GF-D8 (cell line): ENCODE measurements at regions not wholly inside any gene's neighbourhood (a gene's known extent, or its start where the extent isn't known, plus 50 kb on each side); places are given as distances from the start of the nearest gene placed in this dataset.

Source experiments
- DNase-seq: peaks from one replicate; lab custom pipeline; 2025; lab: John Stamatoyannopoulos, UW

DNA sequence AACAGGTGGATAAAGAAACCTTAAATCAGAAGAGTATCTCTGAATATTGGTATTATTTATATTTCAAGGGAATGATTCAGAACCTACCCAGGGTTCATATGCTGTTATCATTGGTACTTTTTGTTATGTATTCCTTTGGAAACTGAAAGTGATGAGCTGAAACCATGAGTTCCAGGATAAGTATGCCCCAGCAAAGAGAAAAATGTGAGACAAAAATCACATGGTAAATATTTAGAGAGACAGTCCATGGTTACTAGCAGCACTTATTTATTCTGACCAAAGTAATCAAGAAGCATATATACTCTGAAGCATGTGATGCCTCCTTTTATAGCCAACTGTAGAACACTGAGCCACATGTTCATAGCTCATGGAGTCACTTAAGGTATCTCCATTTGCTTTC is 277.7 kb downstream of the ARAP2 start:
- no peak for DNase-seq

DNA sequence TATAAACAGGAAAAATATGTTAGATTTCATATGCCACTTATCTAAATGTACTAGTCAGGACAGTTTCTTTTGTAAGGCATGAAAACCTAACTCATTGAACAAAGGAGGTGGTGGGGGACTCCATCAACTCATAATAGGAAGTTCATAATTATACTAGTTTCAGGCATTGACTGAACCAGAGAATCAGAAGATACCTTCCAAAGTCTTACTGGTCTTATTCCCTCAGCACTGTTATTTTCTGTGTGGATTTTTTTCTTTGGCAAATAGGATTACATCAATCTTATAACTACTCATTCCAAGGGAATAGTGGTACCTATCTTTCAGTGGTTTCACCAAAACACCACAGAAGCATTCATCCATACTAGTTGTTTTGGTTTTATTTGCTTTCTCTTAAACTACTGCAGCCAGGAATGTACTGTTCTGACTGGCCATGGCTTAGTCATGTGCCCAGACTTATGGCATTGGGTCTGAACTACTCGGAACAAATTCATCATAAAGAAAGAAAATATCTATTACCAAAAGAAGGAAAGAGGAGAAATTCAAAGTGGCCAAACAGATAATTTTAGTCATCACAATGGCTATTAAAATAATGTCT is 273.9 kb downstream of the ARAP2 start:
- no peak for DNase-seq

DNA sequence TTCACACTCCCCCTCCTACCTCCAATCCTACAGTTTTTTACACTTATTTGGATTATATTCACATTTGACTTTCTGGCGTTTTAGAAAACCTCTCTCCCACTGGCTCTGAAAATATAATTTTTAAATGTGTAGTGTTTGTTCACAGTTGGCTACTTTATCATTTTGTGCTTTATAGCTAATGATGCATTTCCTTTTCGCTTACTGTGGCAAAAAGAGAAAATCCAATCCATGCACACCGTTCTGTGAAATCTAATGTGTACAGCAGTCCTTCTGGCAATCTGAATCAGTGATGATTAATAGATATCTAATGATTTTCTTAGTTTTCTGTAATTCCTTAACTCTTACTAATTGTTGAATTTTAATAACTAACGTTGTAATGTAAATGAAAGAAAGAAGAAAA is 271.5 kb downstream of the ARAP2 start:
- DNase-seq: no peak

- no peak for DNase-seq
These were observed 268.5 kb downstream of the ARAP2 start for GRCh38 chr4:35975617-35976355.

GRCh38 chr4:35978551-35978950 is 265.8 kb downstream of the ARAP2 start:
- no peak for DNase-seq

DNA sequence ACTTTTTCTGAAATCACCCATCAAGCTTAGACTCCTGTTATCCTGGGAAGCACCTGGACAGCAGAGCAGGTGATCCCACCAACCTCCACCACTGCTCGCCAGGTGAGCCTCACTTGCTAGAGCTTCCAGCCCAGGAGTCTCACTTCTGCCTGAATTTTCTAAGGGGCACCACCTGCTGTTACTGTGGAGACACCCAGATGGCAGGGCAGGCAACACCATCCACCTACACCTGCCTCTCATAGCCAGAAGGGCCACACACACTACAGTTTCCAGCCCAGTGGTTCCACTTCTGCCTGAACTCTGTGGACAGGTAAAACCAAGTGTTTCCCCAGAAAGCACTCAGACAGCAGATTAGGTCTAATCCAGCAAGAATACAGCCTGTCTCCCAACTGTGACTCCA is 262.0 kb downstream of the ARAP2 start:
- no peak for DNase-seq

- DNase-seq: no peak
These were observed 257.8 kb downstream of the ARAP2 start for GRCh38 chr4:35986537-35986936.

DNA sequence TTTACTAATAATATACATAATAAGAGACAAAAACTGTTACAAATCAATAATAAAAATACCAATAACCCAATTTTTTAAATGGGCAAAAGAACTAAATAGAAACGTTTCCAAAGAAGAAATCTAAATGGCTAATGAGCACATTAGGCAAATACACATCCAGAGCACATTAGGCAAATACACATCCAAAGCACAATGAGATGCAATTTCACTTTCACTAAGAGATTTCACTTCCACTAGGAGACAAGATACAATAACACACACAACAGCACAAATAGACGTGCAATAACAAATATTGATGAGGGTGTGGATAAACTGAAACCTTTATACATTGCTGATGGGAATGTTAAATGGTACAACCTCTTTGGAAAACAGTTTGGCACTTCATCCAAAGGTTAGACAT is 250.7 kb downstream of the ARAP2 start:
- no peak for DNase-seq

DNA sequence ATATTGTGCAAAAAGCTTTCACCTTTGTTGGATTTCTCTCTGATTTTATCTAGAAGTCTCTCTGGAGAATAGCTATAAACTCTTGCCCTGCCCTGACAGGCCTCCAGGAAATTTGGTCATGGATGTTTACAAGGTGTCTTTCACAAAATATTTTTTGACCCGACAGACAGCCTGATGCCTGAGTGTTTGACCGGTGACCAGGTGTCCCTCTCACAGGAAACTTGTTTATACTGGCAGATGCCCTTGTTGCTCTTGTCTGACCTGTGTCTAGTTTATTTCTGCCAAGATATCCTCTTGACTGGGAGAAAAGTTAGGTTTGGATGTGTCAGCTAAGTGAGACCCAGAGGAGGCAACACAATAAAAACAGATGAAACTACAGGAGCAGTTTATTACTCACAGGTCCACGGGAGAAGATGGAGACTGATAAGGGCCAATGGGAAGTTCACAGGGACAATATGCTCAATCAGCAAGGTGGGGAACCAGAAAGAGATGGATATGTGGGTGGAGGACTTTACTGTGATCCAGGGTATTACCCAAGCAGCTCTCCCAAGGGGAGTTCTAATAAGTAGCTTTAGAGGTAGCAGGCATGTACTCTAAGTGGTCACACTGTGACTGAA is 243.3 kb downstream of the ARAP2 start:
- DNase-seq: no peak

DNA sequence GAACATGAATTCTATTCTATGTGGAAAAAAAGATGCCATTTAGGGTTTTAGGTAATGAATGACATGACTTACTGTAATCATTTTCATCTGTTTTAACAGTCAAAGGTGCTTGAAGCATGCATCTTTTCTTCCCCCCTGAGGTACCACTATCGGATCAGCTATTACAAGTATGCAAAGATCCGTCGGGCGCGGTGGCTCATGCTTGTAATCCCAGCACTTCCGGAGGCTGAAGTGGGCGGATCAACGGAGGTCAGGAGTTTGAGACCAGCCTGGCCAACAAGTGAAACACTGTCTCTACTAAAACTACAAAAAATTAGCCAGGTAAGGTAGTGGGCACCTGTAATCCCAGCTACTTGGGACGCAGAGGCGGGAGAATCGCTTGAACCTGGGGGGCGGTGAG is 241.3 kb downstream of the ARAP2 start:
- no peak for DNase-seq

GRCh38 chr4:36004204-36004851 is 240.0 kb downstream of the ARAP2 start:
- DNase-seq: no peak

- DNase-seq: no peak
These were observed 238.1 kb downstream of the ARAP2 start for GRCh38 chr4:36006226-36006625.

DNA sequence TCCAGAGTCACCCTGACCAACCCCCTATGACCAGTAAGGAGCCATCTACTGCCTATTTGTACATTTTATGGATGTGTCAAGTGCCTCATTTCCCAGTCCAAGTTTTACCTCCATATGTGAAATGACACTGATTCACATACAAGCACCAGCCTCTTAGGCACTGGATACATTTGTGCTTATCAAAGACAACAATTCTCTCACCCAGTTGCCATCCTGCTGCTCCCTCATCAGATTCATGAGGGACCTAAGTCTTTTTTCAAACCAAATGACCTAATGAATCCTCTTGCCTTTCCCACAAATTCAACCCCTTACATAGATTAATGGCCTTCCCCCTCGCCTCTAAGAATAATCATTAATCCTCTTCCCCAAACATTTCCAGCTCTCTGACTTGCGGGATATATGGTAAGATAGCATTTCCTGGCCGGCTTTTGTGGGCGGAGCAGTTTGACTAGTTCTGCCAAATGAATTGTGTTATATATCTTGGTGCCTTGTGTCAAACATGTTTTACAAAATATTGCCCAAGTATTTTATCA is 233.9 kb downstream of the ARAP2 start:
- DNase-seq: no peak

DNA sequence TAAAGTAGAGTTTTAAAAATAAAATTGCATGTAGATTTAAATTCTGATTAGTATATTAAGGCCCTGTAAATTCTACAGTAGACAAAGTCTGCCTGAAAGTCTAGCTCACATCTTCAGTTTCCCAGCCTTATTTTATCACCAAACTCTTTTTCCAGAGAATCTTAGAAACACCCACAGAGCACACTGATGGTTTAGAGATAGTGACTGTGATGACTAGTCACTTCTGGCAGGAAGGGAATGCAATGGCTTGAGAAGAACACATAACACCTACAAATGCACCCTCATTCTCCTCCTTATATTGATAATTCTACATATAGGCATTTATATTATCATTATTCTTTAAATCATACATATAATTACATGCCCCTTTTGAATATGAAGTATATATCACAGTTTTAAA is 232.9 kb downstream of the ARAP2 start:
- no peak for DNase-seq

DNA sequence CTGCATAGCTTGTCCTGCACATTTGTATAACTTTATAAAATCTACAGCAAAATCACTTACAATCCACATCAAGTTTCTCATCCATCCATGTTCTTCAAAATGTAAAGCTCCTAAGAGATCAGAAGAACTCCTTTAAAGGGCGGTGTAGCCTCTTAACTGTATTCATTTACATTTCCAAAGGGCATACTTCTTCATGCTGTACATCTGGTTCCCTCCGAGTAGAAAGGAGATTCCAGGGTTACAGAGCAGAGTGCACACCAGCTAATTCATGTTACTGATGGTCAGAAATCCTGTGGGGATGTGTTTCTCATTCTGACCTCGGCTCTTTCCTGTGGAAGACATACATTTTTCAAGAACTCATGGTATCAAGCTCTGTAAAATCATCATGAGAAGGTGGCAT is 231.8 kb downstream of the ARAP2 start:
- no peak for DNase-seq

- DNase-seq: no peak
These were observed 231.1 kb downstream of the ARAP2 start for GRCh38 chr4:36013206-36013605.
